Activated CD8-positive, alpha-beta memory T cell treated with anti-CD3 and anti-CD28 coated beads for 1 hour (primary cell): ENCODE measurements at regions not wholly inside any gene's neighbourhood (a gene's known extent, or its start where the extent isn't known, plus 50 kb on each side); places are given as distances from the start of the nearest gene placed in this dataset.

ENCODE experiments used
- DNase-seq, 2 donors: peaks; one replicate each; pipeline ENCODE4 v3.0.0-alpha.2; 2020; ENCODE audit warnings: low read depth in 1 of 2; ENCODE audit errors: extremely low read depth in 1 of 2

- DNase-seq = no peak
These were observed 1421.5 kb upstream of the SPRY2 start for GRCh38 chr13:81762449-81762848.

GRCh38 chr13:81760316-81760715 is 1419.4 kb upstream of the SPRY2 start:
- no peak for DNase-seq

GRCh38 chr13:81757348-81757970 is 1416.5 kb upstream of the SPRY2 start:
- no peak for DNase-seq

GRCh38 chr13:81745391-81745790 is 1404.5 kb upstream of the SPRY2 start:
- no peak for DNase-seq

GRCh38 chr13:81738364-81738763 is 1397.4 kb upstream of the SPRY2 start:
- DNase-seq = no peak

GRCh38 chr13:81726037-81726726 is 1385.3 kb upstream of the SPRY2 start:
- DNase-seq = no peak

- no peak for DNase-seq
These were observed 1381.5 kb upstream of the SPRY2 start for GRCh38 chr13:81722456-81722855.

GRCh38 chr13:81721400-81721799 is 1380.5 kb upstream of the SPRY2 start:
- DNase-seq = no peak

- DNase-seq = no peak
These were observed 1373.6 kb upstream of the SPRY2 start for GRCh38 chr13:81714513-81714912.

GRCh38 chr13:81713201-81713600 is 1372.3 kb upstream of the SPRY2 start:
- DNase-seq = no peak

GRCh38 chr13:81697826-81698225 is 1356.9 kb upstream of the SPRY2 start:
- DNase-seq = no peak

GRCh38 chr13:81686877-81687276 is 1346.0 kb upstream of the SPRY2 start:
- no peak for DNase-seq

GRCh38 chr13:81683521-81683920 is 1342.6 kb upstream of the SPRY2 start:
- DNase-seq = no peak

- no peak for DNase-seq
These were observed 1341.2 kb upstream of the SPRY2 start for GRCh38 chr13:81682081-81682630.

GRCh38 chr13:81677857-81678256 is 1336.9 kb upstream of the SPRY2 start:
- DNase-seq = no peak

GRCh38 chr13:81676008-81676407 is 1335.1 kb upstream of the SPRY2 start:
- DNase-seq = no peak

- DNase-seq = no peak
These were observed 1330.1 kb upstream of the SPRY2 start for GRCh38 chr13:81671064-81671463.

GRCh38 chr13:81670048-81670447 is 1329.1 kb upstream of the SPRY2 start:
- no peak for DNase-seq

- no peak for DNase-seq
These were observed 1323.9 kb upstream of the SPRY2 start for GRCh38 chr13:81664872-81665271.

- no peak for DNase-seq
These were observed 1319.1 kb upstream of the SPRY2 start for GRCh38 chr13:81659984-81660383.

- no peak for DNase-seq
These were observed 1317.9 kb upstream of the SPRY2 start for GRCh38 chr13:81658598-81659370.
